Mesendoderm (in vitro differentiated cells): ENCODE measurements at regions not wholly inside any gene's neighbourhood (a gene's known extent, or its start where the extent isn't known, plus 50 kb on each side); places are given as distances from the start of the nearest gene placed in this dataset.

Experiments used
- DNase-seq: peaks from one replicate; pipeline ENCODE4 v3.0.0; 2013
- H2AK5ac ChIP-seq: 2 replicates; pipeline ENCODE4 v1.6.1; 2013; ENCODE audit warnings: low read length, inconsistent platforms
- H2BK120ac ChIP-seq: 2 replicates; pipeline ENCODE4 v1.6.1; 2013; ENCODE audit warnings: low read depth, mild to moderate bottlenecking, low read length, moderate library complexity, mixed read lengths
- H2BK15ac ChIP-seq: replicated peaks from 2 replicates; pipeline ENCODE4 v1.6.1; 2013; ENCODE audit warnings: low read depth, mild to moderate bottlenecking, moderate library complexity
- H2BK5ac ChIP-seq: 2 replicates; pipeline ENCODE4 v1.6.1; 2013; ENCODE audit warnings: low read length, inconsistent platforms
- H3K18ac ChIP-seq: 2 replicates; pipeline ENCODE4 v1.6.1; 2013; ENCODE audit warnings: mild to moderate bottlenecking, low read length, mixed read lengths
- H3K23ac ChIP-seq: one replicate; pipeline ENCODE4 v1.6.1; 2013; ENCODE audit warnings: low read length
- H3K27ac ChIP-seq: 2 replicates; pipeline ENCODE4 v1.5.1; 2013; ENCODE audit warnings: low read depth, mild to moderate bottlenecking, inconsistent platforms, low read length, moderate library complexity
- H3K27me3 ChIP-seq: 2 replicates; pipeline ENCODE4 v1.6.1; 2013; ENCODE audit warnings: low read length, control low read depth, mild to moderate bottlenecking, inconsistent platforms; ENCODE audit not compliant: insufficient read depth, poor library complexity
- H3K36me3 ChIP-seq: 2 replicates; pipeline ENCODE4 v1.6.1; 2013; ENCODE audit warnings: low read length, inconsistent platforms; ENCODE audit not compliant: control insufficient read depth, insufficient read depth
- H3K4ac ChIP-seq: one replicate; pipeline ENCODE4 v1.6.1; 2013; ENCODE audit warnings: low read depth, mild to moderate bottlenecking, low read length, moderate library complexity
- H3K4me1 ChIP-seq: 2 replicates; pipeline ENCODE4 v1.6.1; 2013; ENCODE audit warnings: low read depth, low read length, inconsistent platforms; ENCODE audit not compliant: control insufficient read depth
- H3K4me2 ChIP-seq: 2 replicates; pipeline ENCODE4 v1.6.1; 2013; ENCODE audit warnings: low read length
- H3K4me3 ChIP-seq: 2 replicates; pipeline ENCODE4 v1.5.1; 2013; ENCODE audit warnings: mild to moderate bottlenecking, low read length
- H3K56ac ChIP-seq: one replicate; pipeline ENCODE4 v1.6.1; 2013; ENCODE audit warnings: low read length
- H3K79me1 ChIP-seq: 2 replicates; pipeline ENCODE4 v1.6.1; 2013; ENCODE audit warnings: low read length, inconsistent platforms
- H3K79me2 ChIP-seq: 2 replicates; pipeline ENCODE4 v1.6.1; 2013; ENCODE audit warnings: mild to moderate bottlenecking, low read length; ENCODE audit not compliant: control insufficient read depth, insufficient read depth
- H3K9ac ChIP-seq: 2 replicates; pipeline ENCODE4 v1.6.1; 2013; ENCODE audit warnings: low read length, inconsistent platforms
- H4K5ac ChIP-seq: one replicate; pipeline ENCODE4 v1.6.1; 2013; ENCODE audit warnings: low read length
- H4K8ac ChIP-seq: one replicate; pipeline ENCODE4 v1.6.1; 2013; ENCODE audit warnings: low read depth, mild to moderate bottlenecking, control low read depth, low read length, moderate library complexity
- WGBS: extraction: QIAGEN DNeasy Blood & Tissue Kit; methylation state at CpG from one replicate; pipeline ENCODE4 v1.1.7; 2013; ENCODE audit warnings: low lambda C conversion rate, missing lambda C conversion rate; ENCODE audit not compliant: insufficient coverage; ENCODE audit errors: extremely low coverage; 5-methylcytosine and 5-hydroxymethylcytosine counted together

- no peak overlapping the region for H3K4ac ChIP-seq
- no peaks in the 10 kb centered on the region for H3K4me1 ChIP-seq
- no peak for DNase-seq
- no peak overlapping the region for H3K56ac ChIP-seq
- no peaks in the 10 kb centered on the region for H3K27me3 ChIP-seq
- no peak overlapping the region for H3K9ac ChIP-seq
- WGBS = no CpG with 5 or more reads among the region's 7 CpGs
- no peak overlapping the region for H3K18ac ChIP-seq
- no peaks in the 10 kb centered on the region for H3K79me1 ChIP-seq
- no peak overlapping the region for H3K23ac ChIP-seq
- no peak overlapping the region for H2BK15ac ChIP-seq
- H4K8ac ChIP-seq = no peak overlapping the region
- no peak overlapping the region for H3K27ac ChIP-seq
- no peak overlapping the region for H2BK120ac ChIP-seq
- no peak overlapping the region for H2AK5ac ChIP-seq
- no peak overlapping the region for H3K4me3 ChIP-seq
- H3K36me3 ChIP-seq = no peaks in the 10 kb centered on the region
- H3K4me2 ChIP-seq = no peak overlapping the region
- no peak overlapping the region for H4K5ac ChIP-seq
- H2BK5ac ChIP-seq = no peak overlapping the region
- H3K79me2 ChIP-seq = no peaks in the 10 kb centered on the region
Measured at GRCh38 chr5:2123874-2124273, 241.1 kb upstream of the IRX4 start.

GRCh38 chr5:2120361-2120760 is 237.6 kb upstream of the IRX4 start:
- WGBS = no CpG with 5 or more reads among the region's 4 CpGs
- H3K79me1 ChIP-seq = no peaks in the 10 kb centered on the region

GRCh38 chr5:2119573-2119972 is 236.8 kb upstream of the IRX4 start:
- no peak overlapping the region for H3K4me3 ChIP-seq
- H3K79me1 ChIP-seq = no peaks in the 10 kb centered on the region
- H3K27me3 ChIP-seq = no peaks in the 10 kb centered on the region
- H3K23ac ChIP-seq = no peak overlapping the region
- H3K4ac ChIP-seq = no peak overlapping the region
- no peak overlapping the region for H2BK15ac ChIP-seq
- no CpG with 5 or more reads among the region's 6 CpGs for WGBS
- no peak for DNase-seq
- H3K56ac ChIP-seq = no peak overlapping the region
- no peaks in the 10 kb centered on the region for H3K4me1 ChIP-seq
- H4K5ac ChIP-seq = no peak overlapping the region
- no peaks in the 10 kb centered on the region for H3K79me2 ChIP-seq
- H3K9ac ChIP-seq = no peak overlapping the region
- H2BK120ac ChIP-seq = no peak overlapping the region
- no peak overlapping the region for H3K4me2 ChIP-seq
- no peak overlapping the region for H2BK5ac ChIP-seq
- no peak overlapping the region for H4K8ac ChIP-seq
- no peak overlapping the region for H3K18ac ChIP-seq
- H2AK5ac ChIP-seq = no peak overlapping the region
- no peak overlapping the region for H3K27ac ChIP-seq
- H3K36me3 ChIP-seq = no peaks in the 10 kb centered on the region

More at GRCh38 chr5:2120361-2120760, 237.6 kb upstream of the IRX4 start:
- H3K4me2 ChIP-seq = no peak overlapping the region
- no peaks in the 10 kb centered on the region for H3K36me3 ChIP-seq
- no peak overlapping the region for H2BK15ac ChIP-seq
- no peak overlapping the region for H2BK5ac ChIP-seq
- no peaks in the 10 kb centered on the region for H3K79me2 ChIP-seq
- H3K18ac ChIP-seq = no peak overlapping the region
- DNase-seq = no peak
- H4K8ac ChIP-seq = no peak overlapping the region
- H3K9ac ChIP-seq = no peak overlapping the region
- H3K27ac ChIP-seq = no peak overlapping the region
- no peak overlapping the region for H4K5ac ChIP-seq
- H3K4me3 ChIP-seq = no peak overlapping the region
- H3K27me3 ChIP-seq = no peaks in the 10 kb centered on the region
- no peaks in the 10 kb centered on the region for H3K4me1 ChIP-seq
- no peak overlapping the region for H2AK5ac ChIP-seq
- no peak overlapping the region for H3K4ac ChIP-seq
- H2BK120ac ChIP-seq = no peak overlapping the region
- no peak overlapping the region for H3K23ac ChIP-seq
- no peak overlapping the region for H3K56ac ChIP-seq

GRCh38 chr5:2113348-2114131 is 230.8 kb upstream of the IRX4 start:
- H3K79me2 ChIP-seq = no peaks in the 10 kb centered on the region
- H2BK5ac ChIP-seq = no peak overlapping the region
- no peak overlapping the region for H3K18ac ChIP-seq
- H3K79me1 ChIP-seq = no peaks in the 10 kb centered on the region
- H3K4me3 ChIP-seq = no peak overlapping the region
- H3K9ac ChIP-seq = no peak overlapping the region
- no peaks in the 10 kb centered on the region for H3K4me1 ChIP-seq
- H3K23ac ChIP-seq = no peak overlapping the region
- H3K36me3 ChIP-seq = no peaks in the 10 kb centered on the region
- no peak for DNase-seq
- H2BK120ac ChIP-seq = no peak overlapping the region
- H3K27me3 ChIP-seq = no peaks in the 10 kb centered on the region
- no CpG with 5 or more reads among the region's 9 CpGs for WGBS
- no peak overlapping the region for H3K4me2 ChIP-seq
- H4K8ac ChIP-seq = no peak overlapping the region
- no peak overlapping the region for H2AK5ac ChIP-seq
- H3K4ac ChIP-seq = no peak overlapping the region
- H3K27ac ChIP-seq = no peak overlapping the region
- H4K5ac ChIP-seq = no peak overlapping the region
- H3K56ac ChIP-seq = no peak overlapping the region
- H2BK15ac ChIP-seq = no peak overlapping the region

GRCh38 chr5:2112173-2113025 is 229.7 kb upstream of the IRX4 start:
- Histone ChIP-seq H2AK5ac (no peak overlapping the region), H4K8ac (no peak overlapping the region), H2BK5ac (no peak overlapping the region), H2BK15ac (no peak overlapping the region), H3K9ac (no peak overlapping the region), H3K79me1 (no peaks in the 10 kb centered on the region), H3K23ac (no peak overlapping the region), H3K27ac (no peak overlapping the region), H3K27me3 (no peaks in the 10 kb centered on the region), H3K36me3 (no peaks in the 10 kb centered on the region), H2BK120ac (no peak overlapping the region), H4K5ac (no peak overlapping the region), H3K79me2 (no peaks in the 10 kb centered on the region), H3K56ac (no peak overlapping the region), H3K4me1 (no peaks in the 10 kb centered on the region), H3K4ac (no peak overlapping the region), H3K18ac (no peak overlapping the region), H3K4me2 (no peak overlapping the region), H3K4me3 (no peak overlapping the region)
- DNase-seq = no peak
- WGBS = no CpG with 5 or more reads among the region's 28 CpGs
